Activated CD8-positive, alpha-beta memory T cell treated with anti-CD3 and anti-CD28 coated beads, Interleukin-2, amount 10 ng/mL, durations not matched to agents 7 days and 5 days (primary cell): ENCODE measurements at regions not wholly inside any gene's neighbourhood (a gene's known extent, or its start where the extent isn't known, plus 50 kb on each side); places are given as distances from the start of the nearest gene placed in this dataset.
A peak's percentile ranks its signal among the peaks of the same experiment; 100 is the strongest.

Experiments used
- ATAC-seq: fragments of 150-1000 bp; cut with Tn5 transposase; one replicate; pipeline ENCODE4 v1.10.0; 2021; ENCODE audit warnings: moderate library complexity
- CTCF ChIA-PET: fragments of 350-600 bp; sonication (Branson Sonifier 250); formaldehyde crosslinking; loops from one replicate; lab custom pipeline; 2021; ENCODE audit warnings: antibody characterized with exemption; lab: Charles Lee
- DNase-seq: peaks from one replicate; pipeline ENCODE4 v3.0.0-alpha.2; 2020
- H3K27ac Mint-ChIP-seq: one replicate; pipeline ENCODE4 v1.8.0; 2021; ENCODE audit warnings: mild to moderate bottlenecking, mixed read lengths
- H3K27me3 Mint-ChIP-seq: one replicate; pipeline ENCODE4 v1.8.0; 2021; ENCODE audit warnings: mixed read lengths
- H3K36me3 Mint-ChIP-seq: one replicate; pipeline ENCODE4 v1.8.0; 2021; ENCODE audit warnings: mild to moderate bottlenecking, mixed read lengths
- H3K4me1 Mint-ChIP-seq: one replicate; pipeline ENCODE4 v1.8.0; 2021; ENCODE audit warnings: mixed read lengths
- H3K4me3 Mint-ChIP-seq: one replicate; pipeline ENCODE4 v1.8.0; 2021; ENCODE audit warnings: mild to moderate bottlenecking, moderate library complexity, mixed read lengths
- H3K9me3 Mint-ChIP-seq: one replicate; pipeline ENCODE4 v1.8.0; 2022; ENCODE audit warnings: low read depth, mixed read lengths

- ATAC-seq (no peak), DNase-seq (no peak)
- Mint-ChIP-seq H3K4me3 (no peak overlapping the region), H3K27ac (no peak overlapping the region), H3K9me3 (no peaks in the 10 kb centered on the region), H3K4me1 (no peaks in the 10 kb centered on the region), H3K36me3 (no peaks in the 10 kb centered on the region), H3K27me3 (peaks cover 2% of the 10 kb centered on the region)
- CTCF ChIA-PET = no interaction called here
Measured at GRCh38 chr11:70641369-70641768, 243.0 kb downstream of the CTTN start.

GRCh38 chr11:70642266-70642665, 243.9 kb downstream of the CTTN start:
- ATAC-seq = no peak
- CTCF ChIA-PET = no interaction called here
- Mint-ChIP-seq H3K27ac (no peak overlapping the region), H3K27me3 (peaks cover 2% of the 10 kb centered on the region), H3K4me1 (no peaks in the 10 kb centered on the region), H3K4me3 (no peak overlapping the region), H3K36me3 (no peaks in the 10 kb centered on the region), H3K9me3 (no peaks in the 10 kb centered on the region)
- no peak for DNase-seq

- H3K9me3 Mint-ChIP-seq = no peaks in the 10 kb centered on the region
- ATAC-seq (no peak), DNase-seq (no peak)
- no peak overlapping the region for H3K4me3 Mint-ChIP-seq
- CTCF ChIA-PET = no interaction called here
- no peak overlapping the region for H3K27ac Mint-ChIP-seq
- peaks cover 2% of the 10 kb centered on the region for H3K27me3 Mint-ChIP-seq
- no peaks in the 10 kb centered on the region for H3K36me3 Mint-ChIP-seq
- no peaks in the 10 kb centered on the region for H3K4me1 Mint-ChIP-seq
Measured at GRCh38 chr11:70643642-70644041, 245.3 kb downstream of the CTTN start.

- DNase-seq (no peak), ATAC-seq (no peak)
- Mint-ChIP-seq H3K27me3 (peaks cover 2% of the 10 kb centered on the region), H3K27ac (no peak overlapping the region), H3K4me1 (no peaks in the 10 kb centered on the region), H3K9me3 (no peaks in the 10 kb centered on the region), H3K36me3 (no peaks in the 10 kb centered on the region), H3K4me3 (no peak overlapping the region)
- CTCF ChIA-PET = no interaction called here
Measured at GRCh38 chr11:70644343-70645060, 246.2 kb downstream of the CTTN start.

- CTCF ChIA-PET = no interaction called here
- H3K27me3 Mint-ChIP-seq = peaks cover 2% of the 10 kb centered on the region
- H3K27ac Mint-ChIP-seq = no peak overlapping the region
- no peaks in the 10 kb centered on the region for H3K9me3 Mint-ChIP-seq
- no peak overlapping the region for H3K4me3 Mint-ChIP-seq
- H3K4me1 Mint-ChIP-seq = no peaks in the 10 kb centered on the region
- H3K36me3 Mint-ChIP-seq = no peaks in the 10 kb centered on the region
- ATAC-seq = no peak
- DNase-seq = no peak
Measured at GRCh38 chr11:70645537-70645936, 247.2 kb downstream of the CTTN start.

- DNase-seq = no peak
- no peak for ATAC-seq
- no peak overlapping the region for H3K27ac Mint-ChIP-seq
- no peak overlapping the region for H3K4me3 Mint-ChIP-seq
- peaks cover 2% of the 10 kb centered on the region for H3K27me3 Mint-ChIP-seq
- H3K9me3 Mint-ChIP-seq = no peaks in the 10 kb centered on the region
- H3K4me1 Mint-ChIP-seq = no peaks in the 10 kb centered on the region
- CTCF ChIA-PET = no interaction called here
- H3K36me3 Mint-ChIP-seq = no peaks in the 10 kb centered on the region
Measured at GRCh38 chr11:70646272-70647049, 248.1 kb downstream of the CTTN start.

GRCh38 chr11:70647188-70648166, 249.1 kb downstream of the CTTN start:
- Mint-ChIP-seq H3K4me3 (no peak overlapping the region), H3K27me3 (no peaks in the 10 kb centered on the region), H3K27ac (no peak overlapping the region), H3K4me1 (no peaks in the 10 kb centered on the region), H3K36me3 (no peaks in the 10 kb centered on the region), H3K9me3 (no peaks in the 10 kb centered on the region)
- ATAC-seq = no peak
- CTCF ChIA-PET = no interaction called here
- no peak for DNase-seq

GRCh38 chr11:70650075-70650909, 252.0 kb downstream of the CTTN start:
- Mint-ChIP-seq H3K27me3 (no peaks in the 10 kb centered on the region), H3K4me1 (no peaks in the 10 kb centered on the region), H3K4me3 (no peak overlapping the region), H3K9me3 (no peaks in the 10 kb centered on the region), H3K36me3 (no peaks in the 10 kb centered on the region), H3K27ac (no peak overlapping the region)
- DNase-seq (peak; percentile 69), ATAC-seq (peak; percentile 69)
- CTCF ChIA-PET = no interaction called here

GRCh38 chr11:70651031-70651430, 252.7 kb downstream of the CTTN start:
- Mint-ChIP-seq H3K4me3 (no peak overlapping the region), H3K27ac (no peak overlapping the region), H3K27me3 (no peaks in the 10 kb centered on the region), H3K36me3 (no peaks in the 10 kb centered on the region), H3K9me3 (no peaks in the 10 kb centered on the region), H3K4me1 (no peaks in the 10 kb centered on the region)
- no peak for ATAC-seq
- DNase-seq = no peak
- CTCF ChIA-PET = no interaction called here

GRCh38 chr11:70654016-70654415, 255.7 kb downstream of the CTTN start:
- H3K36me3 Mint-ChIP-seq = no peaks in the 10 kb centered on the region
- no peak for DNase-seq
- no peak overlapping the region for H3K4me3 Mint-ChIP-seq
- H3K9me3 Mint-ChIP-seq = no peaks in the 10 kb centered on the region
- no peak overlapping the region for H3K27ac Mint-ChIP-seq
- no peak for ATAC-seq
- H3K4me1 Mint-ChIP-seq = no peaks in the 10 kb centered on the region
- CTCF ChIA-PET = no interaction called here
- no peaks in the 10 kb centered on the region for H3K27me3 Mint-ChIP-seq

- ATAC-seq (no peak), DNase-seq (no peak)
- H3K4me1 Mint-ChIP-seq = no peaks in the 10 kb centered on the region
- CTCF ChIA-PET = no interaction called here
- no peaks in the 10 kb centered on the region for H3K9me3 Mint-ChIP-seq
- H3K4me3 Mint-ChIP-seq = no peak overlapping the region
- H3K36me3 Mint-ChIP-seq = no peaks in the 10 kb centered on the region
- H3K27me3 Mint-ChIP-seq = peaks cover 4% of the 10 kb centered on the region
- H3K27ac Mint-ChIP-seq = no peak overlapping the region
Measured at GRCh38 chr11:70655816-70656215, 257.5 kb downstream of the CTTN start.

- Mint-ChIP-seq H3K27me3 (peaks cover 8% of the 10 kb centered on the region), H3K36me3 (no peaks in the 10 kb centered on the region), H3K4me3 (no peak overlapping the region), H3K9me3 (no peaks in the 10 kb centered on the region), H3K27ac (no peak overlapping the region), H3K4me1 (no peaks in the 10 kb centered on the region)
- DNase-seq (no peak), ATAC-seq (no peak)
- CTCF ChIA-PET = no interaction called here
Measured at GRCh38 chr11:70656252-70656651, 257.9 kb downstream of the CTTN start.
